Stimulated activated naive CD8-positive, alpha-beta T cell treated with anti-CD3 and anti-CD28 coated beads, Interleukin-15, amount 100 ng/mL, for 72 hours (primary cell): ENCODE measurements at regions not wholly inside any gene's neighbourhood (a gene's known extent, or its start where the extent isn't known, plus 50 kb on each side); places are given as distances from the start of the nearest gene placed in this dataset.
"Not testable (repeated sequence)": the region's sequence is repeated elsewhere in the genome, so short reads cannot be mapped to it uniquely, and the experiment has no call there.

Experiments used
- ATAC-seq: fragments of 150-1000 bp; cut with Tn5 transposase; 2 replicates; pipeline ENCODE4 v1.10.0; 2021; ENCODE audit warnings: mild to moderate bottlenecking, moderate library complexity
- DNase-seq, 2 donors: peaks; one replicate each; pipeline ENCODE4 v3.0.0; 2021 to 2022
- H3K27ac Mint-ChIP-seq, 2 donors: one replicate each; pipeline ENCODE4 v1.8.0; 2022; ENCODE audit warnings: mild to moderate bottlenecking in 2 of 2, mixed read lengths in 2 of 2, moderate library complexity in 2 of 2
- H3K27me3 Mint-ChIP-seq: one replicate; pipeline ENCODE4 v1.8.0; 2022; ENCODE audit warnings: mixed read lengths
- H3K4me1 Mint-ChIP-seq: one replicate; pipeline ENCODE4 v1.8.0; 2022; ENCODE audit warnings: mild to moderate bottlenecking, mixed read lengths
- H3K4me3 Mint-ChIP-seq, 2 donors: one replicate each; pipeline ENCODE4 v1.8.0; 2022; ENCODE audit warnings: mild to moderate bottlenecking in 2 of 2, mixed read lengths in 2 of 2, moderate library complexity in 1 of 2
- H3K9me3 Mint-ChIP-seq, 2 donors: one replicate each; pipeline ENCODE4 v1.8.0; 2022; ENCODE audit warnings: mixed read lengths in 2 of 2

DNA sequence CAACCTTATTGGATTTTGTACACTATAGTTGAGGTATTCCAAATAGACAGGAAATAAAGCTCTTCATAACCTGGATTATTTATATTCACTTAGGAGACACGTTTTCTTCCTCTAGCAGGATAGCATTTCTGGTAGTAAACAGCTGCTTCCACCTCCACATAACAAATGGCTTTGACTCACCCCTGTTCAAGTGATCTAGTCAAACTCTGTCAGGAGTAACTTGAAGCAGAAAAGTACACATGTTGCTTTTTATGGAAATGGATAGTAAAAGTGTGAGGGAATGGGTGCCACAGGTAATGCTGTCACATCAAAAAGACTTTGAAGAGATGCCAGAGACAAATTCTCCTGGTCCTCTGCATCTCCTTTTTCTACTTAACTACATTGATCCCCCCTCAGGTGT, 258.7 kb upstream of the SLC7A11 start:
- no peak for DNase-seq
- Mint-ChIP-seq H3K4me1 (no peaks in the 10 kb centered on the region), H3K4me3 (no peak overlapping the region), H3K9me3 (peaks cover 12 to 16% of the 10 kb centered on the region in 2 donors), H3K27me3 (no peaks in the 10 kb centered on the region), H3K27ac (no peak overlapping the region)
- ATAC-seq: no peak

DNA sequence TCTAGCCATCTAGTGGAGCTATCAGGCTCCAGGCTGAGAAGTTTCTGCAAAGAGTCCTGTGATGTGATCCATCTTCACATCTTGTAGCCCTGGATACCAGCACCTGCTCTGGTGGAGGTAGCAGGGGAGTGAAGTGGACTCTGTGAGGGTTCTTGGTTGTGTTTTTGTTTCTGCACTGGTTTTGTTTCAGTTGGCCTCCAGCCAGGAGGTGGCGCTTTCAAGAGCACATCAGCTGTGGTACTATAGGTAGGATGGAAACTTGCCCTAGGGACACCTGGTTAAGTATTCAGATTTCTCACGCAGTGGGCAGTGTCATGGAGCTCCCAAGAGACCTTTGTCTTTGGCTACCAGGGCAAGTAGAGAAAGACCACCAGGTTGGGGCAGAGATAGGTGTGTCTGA, 257.5 kb upstream of the SLC7A11 start:
- DNase-seq: no peak
- Mint-ChIP-seq H3K27ac (peak overlapping the region in 1 of 2 donors; percentile 34), H3K9me3 (peaks cover 4 to 16% of the 10 kb centered on the region in 2 donors)

GRCh38 chr4:138494931-138495330, 252.8 kb upstream of the SLC7A11 start:
- Mint-ChIP-seq H3K4me3 (no peak overlapping the region), H3K27me3 (no peaks in the 10 kb centered on the region), H3K27ac (no peak overlapping the region), H3K4me1 (no peaks in the 10 kb centered on the region), H3K9me3 (peaks cover 4 to 16% of the 10 kb centered on the region in 2 donors)
- ATAC-seq (peak; percentile 62), DNase-seq (no peak)

More for the DNA sequence above, 257.5 kb upstream of the SLC7A11 start:
- no peaks in the 10 kb centered on the region for H3K4me1 Mint-ChIP-seq
- no peak for ATAC-seq
- no peak overlapping the region for H3K4me3 Mint-ChIP-seq
- H3K27me3 Mint-ChIP-seq: no peaks in the 10 kb centered on the region

DNA sequence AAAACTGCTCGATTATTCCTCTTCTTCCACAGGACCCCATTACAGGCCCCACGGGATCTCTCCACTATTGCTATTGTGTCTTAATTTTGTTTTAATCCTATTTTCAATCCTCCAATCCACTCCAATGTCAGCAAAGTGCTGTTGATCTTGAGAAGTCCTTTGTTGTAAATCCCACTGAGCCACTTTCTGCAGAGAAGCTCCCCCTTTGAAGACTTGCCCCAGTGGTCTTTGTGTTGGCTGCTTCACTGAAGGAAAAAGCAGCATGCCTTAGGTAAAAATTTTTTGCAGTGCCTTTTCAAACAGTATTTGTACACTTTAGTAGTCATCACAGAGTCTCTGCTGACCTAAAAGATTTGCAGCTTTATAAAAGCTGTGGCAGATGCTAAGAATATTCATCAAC, 252.0 kb upstream of the SLC7A11 start:
- no peak overlapping the region for H3K27ac Mint-ChIP-seq
- H3K4me3 Mint-ChIP-seq: no peak overlapping the region
- ATAC-seq: no peak
- H3K9me3 Mint-ChIP-seq: peaks cover 4 to 9% of the 10 kb centered on the region in 2 donors
- H3K4me1 Mint-ChIP-seq: no peaks in the 10 kb centered on the region
- no peaks in the 10 kb centered on the region for H3K27me3 Mint-ChIP-seq
- DNase-seq: no peak

- DNase-seq (no peak), ATAC-seq (no peak)
- Mint-ChIP-seq H3K4me1 (no peaks in the 10 kb centered on the region), H3K27ac (no peak overlapping the region), H3K4me3 (no peak overlapping the region), H3K27me3 (no peaks in the 10 kb centered on the region), H3K9me3 (no peaks in the 10 kb centered on the region)
Observed at GRCh38 chr4:138492176-138492575, 250.0 kb upstream of the SLC7A11 start.

DNA sequence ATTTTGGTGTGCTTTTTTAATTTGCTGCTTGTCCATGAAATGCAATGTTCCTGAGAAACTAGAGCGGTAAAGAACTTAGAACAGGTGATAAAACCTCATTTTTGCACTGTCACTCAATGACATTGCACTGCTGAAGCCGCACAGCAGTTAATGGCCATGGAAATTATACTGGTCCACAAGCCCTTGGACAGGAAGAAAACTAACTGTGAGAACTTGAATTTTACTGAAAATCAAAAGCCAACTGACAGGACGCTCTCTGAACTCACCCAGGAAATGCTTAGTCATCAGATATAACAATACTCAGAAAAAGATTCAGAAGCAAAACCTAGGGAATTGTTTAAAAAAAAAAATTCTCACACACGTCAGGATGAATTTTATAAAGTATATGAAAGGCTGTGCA, 246.4 kb upstream of the SLC7A11 start:
- Mint-ChIP-seq H3K9me3 (no peaks in the 10 kb centered on the region), H3K27ac (no peak overlapping the region), H3K27me3 (no peaks in the 10 kb centered on the region), H3K4me1 (no peaks in the 10 kb centered on the region), H3K4me3 (no peak overlapping the region)
- DNase-seq (no peak), ATAC-seq (no peak)

GRCh38 chr4:138487670-138488069, 245.5 kb upstream of the SLC7A11 start:
- Mint-ChIP-seq H3K4me3 (no peak overlapping the region), H3K27ac (no peak overlapping the region), H3K4me1 (no peaks in the 10 kb centered on the region), H3K9me3 (no peaks in the 10 kb centered on the region), H3K27me3 (no peaks in the 10 kb centered on the region)
- DNase-seq (no peak), ATAC-seq (no peak)

DNA sequence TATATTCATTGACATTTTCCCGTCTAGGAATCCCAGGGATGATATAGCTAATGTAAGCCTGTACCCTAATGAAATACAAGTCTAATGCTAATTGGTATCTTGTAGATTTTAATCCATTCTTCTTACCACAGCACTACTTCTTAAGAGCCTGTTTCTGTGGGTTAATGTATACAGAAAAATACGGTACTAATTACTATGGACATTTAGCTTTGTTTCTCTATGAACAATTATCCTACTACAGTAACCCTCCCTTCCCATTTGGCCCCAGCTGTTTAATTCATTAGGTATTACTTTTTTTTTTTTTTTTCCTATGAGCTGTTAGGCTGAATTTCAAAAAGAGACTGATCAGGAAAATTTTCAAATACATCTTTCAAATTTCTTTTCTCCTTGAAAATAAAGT, 245.1 kb upstream of the SLC7A11 start:
- Mint-ChIP-seq H3K27ac (no peak overlapping the region), H3K4me1 (no peaks in the 10 kb centered on the region), H3K27me3 (no peaks in the 10 kb centered on the region), H3K4me3 (no peak overlapping the region), H3K9me3 (no peaks in the 10 kb centered on the region)
- DNase-seq (no peak), ATAC-seq (no peak)

- no peaks in the 10 kb centered on the region for H3K4me1 Mint-ChIP-seq
- DNase-seq (no peak), ATAC-seq (no peak)
- H3K27me3 Mint-ChIP-seq: no peaks in the 10 kb centered on the region
- H3K27ac Mint-ChIP-seq: no peak overlapping the region
- H3K9me3 Mint-ChIP-seq: peaks cover 0 to 15% of the 10 kb centered on the region in 2 donors
- no peak overlapping the region for H3K4me3 Mint-ChIP-seq
Observed at GRCh38 chr4:138485498-138485897, 243.3 kb upstream of the SLC7A11 start.

DNA sequence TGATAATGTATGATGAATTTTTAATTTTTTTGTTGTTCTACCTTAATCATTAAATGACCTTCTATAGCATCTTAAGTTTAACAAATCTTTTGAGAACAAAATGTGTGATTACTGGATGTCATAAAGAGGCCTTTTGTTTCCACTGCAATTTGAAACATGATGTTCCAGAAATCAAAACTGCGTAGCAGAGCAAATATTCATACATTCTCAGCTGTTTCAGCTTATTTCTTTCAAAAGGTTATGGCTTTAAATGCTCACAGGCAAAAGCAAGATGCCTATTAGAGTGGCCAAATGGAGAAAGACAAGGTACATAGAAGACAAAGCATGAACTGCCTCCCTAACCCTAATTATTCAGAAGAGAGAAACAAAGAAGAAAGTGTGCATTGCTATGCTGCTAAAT, 233.0 kb upstream of the SLC7A11 start:
- Mint-ChIP-seq H3K4me1 (no peaks in the 10 kb centered on the region), H3K4me3 (no peak overlapping the region), H3K27me3 (no peaks in the 10 kb centered on the region), H3K27ac (no peak overlapping the region), H3K9me3 (peaks cover 0 to 5% of the 10 kb centered on the region in 2 donors)
- ATAC-seq: no peak
- DNase-seq: no peak

DNA sequence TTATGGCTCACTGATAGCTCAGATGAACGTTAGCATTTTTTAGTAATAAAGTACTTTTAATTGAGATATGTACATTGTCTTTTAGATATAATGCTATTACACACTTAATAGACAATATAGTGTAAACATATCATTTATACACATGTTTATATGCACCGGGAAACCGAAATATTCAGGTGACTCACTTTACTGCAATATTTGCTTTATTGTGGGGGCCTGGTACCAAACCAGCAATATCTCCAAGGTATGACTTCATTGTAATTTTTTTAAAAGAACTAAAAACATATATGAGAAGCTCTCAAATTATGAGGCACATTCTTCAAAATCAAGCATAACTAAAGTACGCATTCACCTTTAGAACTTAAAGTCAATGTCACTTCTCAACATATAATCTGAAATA, 231.2 kb upstream of the SLC7A11 start:
- no peak overlapping the region for H3K4me3 Mint-ChIP-seq
- H3K9me3 Mint-ChIP-seq: peaks cover 0 to 5% of the 10 kb centered on the region in 2 donors
- no peak overlapping the region for H3K27ac Mint-ChIP-seq
- H3K4me1 Mint-ChIP-seq: no peaks in the 10 kb centered on the region
- H3K27me3 Mint-ChIP-seq: no peaks in the 10 kb centered on the region
- no peak for DNase-seq
- ATAC-seq: no peak

DNA sequence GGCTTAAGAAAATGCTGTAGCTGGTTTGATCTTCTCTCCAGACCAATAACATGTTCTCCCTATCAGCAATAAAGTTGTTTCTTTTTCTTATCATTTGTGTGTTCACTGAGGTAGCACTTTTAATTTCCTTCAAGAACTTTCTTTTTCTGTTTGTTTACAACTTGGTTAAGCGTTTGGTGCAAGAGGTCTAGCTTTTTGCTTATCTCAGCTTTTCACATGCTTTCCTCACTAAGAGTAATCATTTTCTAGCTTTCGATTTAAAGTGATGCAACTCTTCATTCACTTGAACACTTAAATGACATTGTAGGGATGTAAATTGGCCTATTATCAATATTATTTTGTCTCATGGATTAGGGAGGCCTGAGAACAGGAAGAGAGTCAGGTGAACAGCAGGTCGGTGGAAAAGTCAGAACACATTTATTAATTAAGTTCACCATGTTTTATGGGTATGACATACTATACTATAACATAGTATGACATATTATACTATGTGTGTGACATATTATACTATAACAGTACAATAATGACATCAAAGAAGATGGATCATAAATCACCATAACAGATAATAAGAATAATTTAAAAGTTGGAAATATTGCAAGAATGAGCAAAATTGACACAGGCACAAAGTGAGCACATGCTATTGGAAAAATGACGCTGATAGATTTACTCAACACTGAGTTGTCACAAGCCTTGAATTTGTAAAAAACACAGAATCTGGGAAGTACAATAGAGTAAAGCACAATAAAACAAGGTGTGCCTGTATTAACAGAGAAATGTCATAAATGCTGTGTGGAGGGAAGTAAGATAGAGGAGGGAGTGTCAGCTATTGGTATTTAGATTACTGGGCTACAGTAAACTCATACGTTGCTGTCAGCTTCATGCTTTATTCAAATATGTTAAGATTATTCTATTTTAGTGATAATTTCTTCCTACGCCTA, 218.6 kb upstream of the SLC7A11 start:
- Mint-ChIP-seq H3K9me3 (peaks cover 0 to 4% of the 10 kb centered on the region in 2 donors), H3K4me3 (no peak overlapping the region), H3K27ac (no peak overlapping the region), H3K27me3 (peaks cover 6% of the 10 kb centered on the region), H3K4me1 (no peaks in the 10 kb centered on the region)
- no peak for DNase-seq
- no peak for ATAC-seq

- H3K9me3 Mint-ChIP-seq: peaks cover 0 to 7% of the 10 kb centered on the region in 2 donors
- H3K27ac Mint-ChIP-seq: no peak overlapping the region
- no peak overlapping the region for H3K4me3 Mint-ChIP-seq
- DNase-seq (no peak), ATAC-seq (no peak)
- H3K4me1 Mint-ChIP-seq: no peaks in the 10 kb centered on the region
- H3K27me3 Mint-ChIP-seq: no peaks in the 10 kb centered on the region
Observed at GRCh38 chr4:138458751-138459150, 216.6 kb upstream of the SLC7A11 start.

GRCh38 chr4:138456349-138456748, 214.2 kb upstream of the SLC7A11 start:
- not testable (repeated sequence) for H3K27ac Mint-ChIP-seq, H3K4me3 Mint-ChIP-seq, H3K4me1 Mint-ChIP-seq, H3K9me3 Mint-ChIP-seq, ATAC-seq, DNase-seq, H3K27me3 Mint-ChIP-seq

DNA sequence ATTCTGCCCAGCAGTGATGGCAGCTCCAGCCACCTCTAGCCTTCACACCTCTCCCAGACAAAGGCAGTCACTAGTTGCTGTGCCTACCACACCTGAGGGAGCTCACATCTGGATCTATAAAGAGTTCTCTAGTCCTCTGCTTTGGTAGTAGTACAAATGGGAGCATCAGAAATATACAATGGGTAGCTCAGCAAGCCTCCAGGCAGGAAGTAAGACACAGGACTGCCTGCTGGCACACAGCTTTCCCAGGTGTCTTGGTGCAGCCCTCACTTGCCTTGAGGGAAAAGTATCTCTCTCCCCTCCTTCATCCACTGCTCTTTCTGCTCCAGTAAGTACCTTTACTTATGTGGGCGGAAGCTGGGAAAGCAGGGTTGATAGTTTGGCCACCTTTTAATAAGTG, 212.9 kb upstream of the SLC7A11 start:
- ATAC-seq (no peak), DNase-seq (no peak)
- Mint-ChIP-seq H3K9me3 (peaks cover 0 to 7% of the 10 kb centered on the region in 2 donors), H3K27me3 (no peaks in the 10 kb centered on the region), H3K4me1 (no peaks in the 10 kb centered on the region), H3K4me3 (no peak overlapping the region), H3K27ac (no peak overlapping the region)

- Mint-ChIP-seq H3K9me3 (peaks cover 0 to 7% of the 10 kb centered on the region in 2 donors), H3K4me1 (no peaks in the 10 kb centered on the region), H3K27me3 (no peaks in the 10 kb centered on the region), H3K27ac (no peak overlapping the region), H3K4me3 (no peak overlapping the region)
- ATAC-seq: no peak
- DNase-seq: no peak
Observed at GRCh38 chr4:138452826-138453225, 210.7 kb upstream of the SLC7A11 start.

DNA sequence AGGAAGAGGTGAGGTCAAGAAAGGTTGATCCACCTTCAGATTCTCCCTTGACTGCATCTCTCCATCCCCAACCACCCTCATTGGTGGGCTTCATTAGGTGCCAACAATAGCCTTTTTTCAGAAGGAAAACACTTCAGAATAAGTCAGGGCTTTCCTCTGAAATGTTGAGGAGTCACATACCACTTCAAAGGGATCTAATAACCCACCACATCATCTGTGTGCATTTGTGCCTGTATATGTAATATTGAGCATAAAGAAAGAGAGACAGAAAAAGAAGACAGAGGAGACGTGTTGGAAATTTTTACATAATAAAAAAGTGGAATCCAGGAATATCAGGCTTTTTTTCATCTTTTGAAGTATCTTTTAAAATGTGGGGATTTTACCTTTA, 209.1 kb upstream of the SLC7A11 start:
- Mint-ChIP-seq H3K4me3 (no peak overlapping the region), H3K27me3 (no peaks in the 10 kb centered on the region)
- no peak for ATAC-seq

More for the DNA sequence above, 209.1 kb upstream of the SLC7A11 start:
- H3K9me3 Mint-ChIP-seq: peaks cover 0 to 7% of the 10 kb centered on the region in 2 donors
- no peak overlapping the region for H3K27ac Mint-ChIP-seq
- DNase-seq: no peak
- no peaks in the 10 kb centered on the region for H3K4me1 Mint-ChIP-seq
